ENCODE measurements at regions not wholly inside any gene's neighbourhood (a gene's known extent, or its start where the extent isn't known, plus 50 kb on each side); places are given as distances from the start of the nearest gene placed in this dataset.

GRCh38 chr2:206212673-206213513 lies 53.2 kb downstream of the EEF1B2 start (continued):
- TF ChIP-seq ZNF26 (tag by site-specific recombination; IDR thresholded peaks at IDR 0.05) (no peak), INSM2 (tag by site-specific recombination; IDR thresholded peaks at IDR 0.05) (peak; percentile 17; the same call in 1 of the 2 replicates), SP3 (tag by site-specific recombination; IDR thresholded peaks at IDR 0.05) (no peak), ZSCAN4 (tag by site-specific recombination; IDR thresholded peaks at IDR 0.05) (no peak), SCRT1 (tag by site-specific recombination; IDR thresholded peaks at IDR 0.05; ENCODE audit: borderline replicate concordance) (0 out of 2 replicates have a peak, but pooled peaks have one; percentile 34), ZNF530 (tag by site-specific recombination; IDR thresholded peaks at IDR 0.05; ENCODE audit: low read depth) (no peak), ZNF37A (tag by site-specific recombination; IDR thresholded peaks at IDR 0.05) (no peak), ZXDB (tag by site-specific recombination; IDR thresholded peaks at IDR 0.05) (no peak), ZBTB6 (tag by site-specific recombination; IDR thresholded peaks at IDR 0.05) (no peak), EGR2 (tag by site-specific recombination; IDR thresholded peaks at IDR 0.05; ENCODE audit: low read depth) (no peak), ZNF18 (tag by site-specific recombination; IDR thresholded peaks at IDR 0.05) (no peak), ZFP37 (tag by site-specific recombination; IDR thresholded peaks at IDR 0.05) (no peak), ZNF473 (tag by site-specific recombination; IDR thresholded peaks at IDR 0.05) (no peak), ZNF184 (tag by site-specific recombination; IDR thresholded peaks at IDR 0.05) (no peak), ZNF510 (tag by site-specific recombination; IDR thresholded peaks at IDR 0.05; ENCODE audit: insufficient replicate concordance) (no peak), ZNF2 (tag by site-specific recombination; IDR thresholded peaks at IDR 0.05) (0 out of 2 replicates have a peak, but pooled peaks have one; percentile 26), GLIS2 (tag by site-specific recombination; IDR thresholded peaks at IDR 0.05) (no peak), ZNF211 (tag by site-specific recombination; IDR thresholded peaks at IDR 0.05; ENCODE audit: low read depth) (no peak), PBX3 (CRISPR knock-in tag; IDR thresholded peaks at IDR 0.05) (no peak), ZBTB48 (tag by site-specific recombination; IDR thresholded peaks at IDR 0.05) (no peak; the same call in 1 of the 2 replicates), ZNF707 (tag by site-specific recombination; IDR thresholded peaks at IDR 0.05) (no peak), ZFP69B (tag by site-specific recombination; IDR thresholded peaks at IDR 0.05) (peak; percentile 37; the same call in 1 of the 2 replicates), ZSCAN5A (tag by site-specific recombination; IDR thresholded peaks at IDR 0.05) (no peak)
